ENCODE measurements at regions not wholly inside any gene's neighbourhood (a gene's known extent, or its start where the extent isn't known, plus 50 kb on each side); places are given as distances from the start of the nearest gene placed in this dataset.

DNA sequence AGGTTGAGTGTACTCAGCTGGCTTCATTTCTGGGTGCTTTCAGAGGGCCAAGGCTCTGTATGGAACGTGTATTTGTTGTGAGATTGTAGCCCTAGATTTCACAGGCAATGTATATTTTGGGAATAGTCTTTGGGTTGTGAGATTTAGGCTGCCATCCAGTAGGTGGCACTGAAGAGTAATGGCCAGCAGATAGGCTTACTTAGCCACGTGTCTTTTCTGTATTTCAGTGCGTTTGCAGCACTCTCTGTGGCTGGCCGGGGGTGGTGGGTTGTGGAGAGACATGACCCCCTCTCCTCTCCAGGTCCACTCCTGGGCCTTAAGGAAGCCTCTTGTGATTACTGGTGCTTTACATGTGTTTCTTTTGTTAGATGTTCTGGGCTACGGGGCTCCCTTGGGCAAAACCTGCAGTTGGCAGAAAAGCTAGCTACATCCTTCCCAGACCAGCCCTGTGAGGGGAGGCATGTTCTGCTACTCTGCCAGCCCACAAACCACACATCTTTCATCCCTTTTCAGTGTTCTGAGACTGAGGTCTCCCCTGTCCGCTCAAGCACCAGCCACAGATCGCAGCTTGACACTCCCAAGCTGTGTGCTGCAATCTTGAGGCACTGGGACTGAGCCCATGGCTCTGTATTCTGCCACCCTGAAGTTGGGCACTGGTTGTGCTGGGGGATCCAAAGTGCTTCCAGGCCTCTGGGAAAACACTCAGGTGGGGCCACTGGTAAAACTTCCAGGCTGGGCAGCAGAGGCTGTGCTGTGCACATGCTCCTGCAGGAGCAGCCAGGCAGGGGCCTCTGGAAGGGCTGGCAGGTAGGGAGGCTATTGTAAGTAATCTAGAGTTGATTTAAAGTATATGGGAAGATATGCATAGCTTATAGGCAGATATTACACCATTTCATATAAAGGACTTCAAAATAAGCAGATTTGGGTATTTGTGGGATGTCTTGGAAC, 1096.8 kb upstream of the PCDH20 start:
- no peak for DNase-seq (ENCODE audit: low read depth)
- TF ChIP-seq, protein P1, sequence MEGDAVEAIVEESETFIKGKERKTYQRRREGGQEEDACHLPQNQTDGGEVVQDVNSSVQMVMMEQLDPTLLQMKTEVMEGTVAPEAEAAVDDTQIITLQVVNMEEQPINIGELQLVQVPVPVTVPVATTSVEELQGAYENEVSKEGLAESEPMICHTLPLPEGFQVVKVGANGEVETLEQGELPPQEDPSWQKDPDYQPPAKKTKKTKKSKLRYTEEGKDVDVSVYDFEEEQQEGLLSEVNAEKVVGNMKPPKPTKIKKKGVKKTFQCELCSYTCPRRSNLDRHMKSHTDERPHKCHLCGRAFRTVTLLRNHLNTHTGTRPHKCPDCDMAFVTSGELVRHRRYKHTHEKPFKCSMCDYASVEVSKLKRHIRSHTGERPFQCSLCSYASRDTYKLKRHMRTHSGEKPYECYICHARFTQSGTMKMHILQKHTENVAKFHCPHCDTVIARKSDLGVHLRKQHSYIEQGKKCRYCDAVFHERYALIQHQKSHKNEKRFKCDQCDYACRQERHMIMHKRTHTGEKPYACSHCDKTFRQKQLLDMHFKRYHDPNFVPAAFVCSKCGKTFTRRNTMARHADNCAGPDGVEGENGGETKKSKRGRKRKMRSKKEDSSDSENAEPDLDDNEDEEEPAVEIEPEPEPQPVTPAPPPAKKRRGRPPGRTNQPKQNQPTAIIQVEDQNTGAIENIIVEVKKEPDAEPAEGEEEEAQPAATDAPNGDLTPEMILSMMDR (conservative IDR thresholded peaks at IDR 0.05; ENCODE audit: low read depth, low read length): peak; percentile 78
- H3K4me3 ChIP-seq (ENCODE audit: low read depth, low read length): no peak overlapping the region

DNA sequence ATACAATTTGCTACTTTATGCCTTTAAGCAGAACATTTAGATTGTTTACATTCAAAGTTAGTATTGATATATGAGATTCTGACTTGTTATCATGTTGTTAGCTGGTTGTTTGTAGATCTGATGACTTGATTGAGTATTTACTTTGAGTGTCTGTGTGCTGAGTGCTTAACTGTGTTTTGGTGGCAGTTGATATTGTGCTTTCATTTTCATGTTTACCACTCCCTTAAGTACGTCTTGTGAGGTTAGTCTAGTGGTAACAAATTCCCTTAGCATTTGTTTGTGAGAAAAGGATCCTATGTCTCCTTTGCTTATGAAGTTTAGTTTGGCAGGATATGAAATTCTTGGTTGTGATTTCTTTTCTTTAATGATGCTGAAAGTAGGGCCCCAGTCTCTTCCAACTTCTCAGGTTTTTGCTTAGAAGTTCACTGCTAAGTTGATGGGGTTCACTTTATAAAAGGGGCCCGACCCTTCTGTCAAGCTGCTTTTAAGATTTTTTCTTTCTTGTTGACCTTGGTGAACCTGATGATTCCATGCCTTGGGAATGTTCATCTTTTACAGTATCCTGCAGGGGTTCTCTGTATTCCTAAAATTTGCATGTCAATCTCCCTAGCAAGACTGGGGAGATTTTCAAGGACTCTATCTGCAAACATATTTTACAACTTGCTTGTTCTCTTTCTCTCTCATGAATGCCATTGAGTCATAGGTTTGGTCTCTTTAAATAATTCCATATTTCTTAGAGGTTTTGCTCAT, 1095.4 kb upstream of the PCDH20 start:
- TF ChIP-seq, protein P1 (conservative IDR thresholded peaks at IDR 0.05; ENCODE audit: low read depth, low read length): no peak
- DNase-seq (ENCODE audit: low read depth): no peak
- no peak overlapping the region for H3K4me3 ChIP-seq (ENCODE audit: low read depth, low read length)

GRCh38 chr13:62502588-62502987, 1086.9 kb upstream of the PCDH20 start:
- TF ChIP-seq, protein P1 (conservative IDR thresholded peaks at IDR 0.05; ENCODE audit: low read depth, low read length): no peak
- no peak overlapping the region for H3K4me3 ChIP-seq (ENCODE audit: low read depth, low read length)
- DNase-seq (ENCODE audit: low read depth): no peak

GRCh38 chr13:62489731-62490130, 1074.1 kb upstream of the PCDH20 start:
- no peak for DNase-seq (ENCODE audit: low read depth)
- TF ChIP-seq, protein P1 (conservative IDR thresholded peaks at IDR 0.05; ENCODE audit: low read depth, low read length): no peak
- no peak overlapping the region for H3K4me3 ChIP-seq (ENCODE audit: low read depth, low read length)

DNA sequence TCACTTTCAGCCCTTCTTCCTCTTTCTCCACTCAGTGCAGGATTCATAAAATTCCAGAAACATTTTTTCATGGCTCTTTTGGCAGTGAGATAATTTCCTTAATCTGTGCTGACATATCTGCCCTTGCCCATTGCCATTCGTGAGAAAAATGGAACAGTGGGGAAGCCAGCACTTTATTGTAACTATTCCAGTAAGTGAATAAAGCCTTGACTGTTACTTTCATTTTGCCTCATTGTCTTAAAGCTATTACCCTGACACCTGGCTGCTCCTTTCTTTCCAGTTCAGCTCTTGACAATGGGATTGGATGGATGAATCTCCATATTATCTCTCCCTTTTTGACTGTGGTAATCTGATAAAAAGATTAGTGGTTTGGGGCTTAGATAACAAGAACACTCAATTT, 1068.1 kb upstream of the PCDH20 start:
- TF ChIP-seq, protein P1 (conservative IDR thresholded peaks at IDR 0.05; ENCODE audit: low read depth, low read length): no peak
- H3K4me3 ChIP-seq (ENCODE audit: low read depth, low read length): no peak overlapping the region
- no peak for DNase-seq (ENCODE audit: low read depth)

DNA sequence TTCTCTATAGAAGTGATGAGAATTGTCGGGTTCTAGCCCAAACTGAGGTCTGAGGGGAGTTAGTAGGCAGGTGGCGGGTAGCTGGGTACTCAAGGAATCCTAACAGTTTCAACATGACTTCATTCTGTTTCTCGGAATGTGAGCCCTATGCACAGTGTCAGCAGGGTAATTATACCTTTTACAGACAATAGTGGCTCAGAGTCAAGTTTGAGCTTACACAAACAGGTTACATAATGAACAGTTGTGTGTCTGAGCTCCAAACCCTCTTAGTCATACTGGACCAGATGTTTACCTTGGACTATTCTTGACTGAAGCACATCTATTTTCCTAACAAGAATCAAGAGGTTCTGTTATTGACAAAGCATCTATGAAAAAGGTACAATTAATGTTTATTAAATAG, 1066.7 kb upstream of the PCDH20 start:
- TF ChIP-seq, protein P1 (conservative IDR thresholded peaks at IDR 0.05; ENCODE audit: low read depth, low read length): no peak
- H3K4me3 ChIP-seq (ENCODE audit: low read depth, low read length): no peak overlapping the region
- no peak for DNase-seq (ENCODE audit: low read depth)
